Hepatocyte (in vitro differentiated cells): ENCODE measurements at regions not wholly inside any gene's neighbourhood (a gene's known extent, or its start where the extent isn't known, plus 50 kb on each side); places are given as distances from the start of the nearest gene placed in this dataset.

Source experiments
- CTCF ChIP-seq: fragments of 200-600 bp; sonication (generic); IDR thresholded peaks from 2 replicates; pipeline ENCODE4 v1.5.1; 2016; ENCODE audit warnings: antibody characterized with exemption, mild to moderate bottlenecking; ENCODE audit not compliant: poor library complexity
- EZH2 ChIP-seq: fragments of 200-600 bp; sonication (generic); IDR thresholded peaks from 2 replicates; pipeline ENCODE4 v1.6.1; 2016; ENCODE audit warnings: antibody characterized with exemption, mild to moderate bottlenecking, borderline replicate concordance

GRCh38 chr15:101556273-101556672 lies 66.8 kb upstream of the PCSK6 start:
- TF ChIP-seq CTCF (no peak), EZH2 (no peak)
